ENCODE measurements at regions not wholly inside any gene's neighbourhood (a gene's known extent, or its start where the extent isn't known, plus 50 kb on each side); places are given as distances from the start of the nearest gene placed in this dataset.
"Not testable (repeated sequence)": the region's sequence is repeated elsewhere in the genome, so short reads cannot be mapped to it uniquely, and the experiment has no call there.

DNA sequence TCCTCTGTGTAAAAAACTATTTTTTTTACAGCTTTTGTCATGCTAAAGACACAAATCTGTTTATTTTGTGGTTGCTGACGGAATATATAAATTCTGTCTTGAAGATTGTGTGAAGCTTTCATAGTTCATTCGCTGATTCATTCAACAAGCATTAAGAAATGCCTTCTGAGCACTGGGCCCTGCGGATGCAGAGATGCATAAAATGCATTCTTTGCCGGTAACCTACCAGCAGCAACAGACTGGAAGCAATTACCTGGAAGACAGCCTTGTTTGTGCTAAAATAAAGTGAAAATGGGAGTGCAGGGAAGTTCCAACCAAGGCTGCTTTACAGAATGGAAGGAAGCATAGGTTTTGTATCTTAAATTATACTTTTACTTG lies 119.7 kb downstream of the PMAIP1 start:
- peak; percentile 88 for DNase-seq (ENCODE audit: low read depth, low spot score)
- in situ Hi-C loops (cut with HindIII; ENCODE audit: low sequenced_read_pairs), result no loop called here
- TF ChIP-seq, protein P1, sequence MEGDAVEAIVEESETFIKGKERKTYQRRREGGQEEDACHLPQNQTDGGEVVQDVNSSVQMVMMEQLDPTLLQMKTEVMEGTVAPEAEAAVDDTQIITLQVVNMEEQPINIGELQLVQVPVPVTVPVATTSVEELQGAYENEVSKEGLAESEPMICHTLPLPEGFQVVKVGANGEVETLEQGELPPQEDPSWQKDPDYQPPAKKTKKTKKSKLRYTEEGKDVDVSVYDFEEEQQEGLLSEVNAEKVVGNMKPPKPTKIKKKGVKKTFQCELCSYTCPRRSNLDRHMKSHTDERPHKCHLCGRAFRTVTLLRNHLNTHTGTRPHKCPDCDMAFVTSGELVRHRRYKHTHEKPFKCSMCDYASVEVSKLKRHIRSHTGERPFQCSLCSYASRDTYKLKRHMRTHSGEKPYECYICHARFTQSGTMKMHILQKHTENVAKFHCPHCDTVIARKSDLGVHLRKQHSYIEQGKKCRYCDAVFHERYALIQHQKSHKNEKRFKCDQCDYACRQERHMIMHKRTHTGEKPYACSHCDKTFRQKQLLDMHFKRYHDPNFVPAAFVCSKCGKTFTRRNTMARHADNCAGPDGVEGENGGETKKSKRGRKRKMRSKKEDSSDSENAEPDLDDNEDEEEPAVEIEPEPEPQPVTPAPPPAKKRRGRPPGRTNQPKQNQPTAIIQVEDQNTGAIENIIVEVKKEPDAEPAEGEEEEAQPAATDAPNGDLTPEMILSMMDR (IDR thresholded peaks at IDR 0.05; ENCODE audit: low read depth, low read length), result no peak

DNA sequence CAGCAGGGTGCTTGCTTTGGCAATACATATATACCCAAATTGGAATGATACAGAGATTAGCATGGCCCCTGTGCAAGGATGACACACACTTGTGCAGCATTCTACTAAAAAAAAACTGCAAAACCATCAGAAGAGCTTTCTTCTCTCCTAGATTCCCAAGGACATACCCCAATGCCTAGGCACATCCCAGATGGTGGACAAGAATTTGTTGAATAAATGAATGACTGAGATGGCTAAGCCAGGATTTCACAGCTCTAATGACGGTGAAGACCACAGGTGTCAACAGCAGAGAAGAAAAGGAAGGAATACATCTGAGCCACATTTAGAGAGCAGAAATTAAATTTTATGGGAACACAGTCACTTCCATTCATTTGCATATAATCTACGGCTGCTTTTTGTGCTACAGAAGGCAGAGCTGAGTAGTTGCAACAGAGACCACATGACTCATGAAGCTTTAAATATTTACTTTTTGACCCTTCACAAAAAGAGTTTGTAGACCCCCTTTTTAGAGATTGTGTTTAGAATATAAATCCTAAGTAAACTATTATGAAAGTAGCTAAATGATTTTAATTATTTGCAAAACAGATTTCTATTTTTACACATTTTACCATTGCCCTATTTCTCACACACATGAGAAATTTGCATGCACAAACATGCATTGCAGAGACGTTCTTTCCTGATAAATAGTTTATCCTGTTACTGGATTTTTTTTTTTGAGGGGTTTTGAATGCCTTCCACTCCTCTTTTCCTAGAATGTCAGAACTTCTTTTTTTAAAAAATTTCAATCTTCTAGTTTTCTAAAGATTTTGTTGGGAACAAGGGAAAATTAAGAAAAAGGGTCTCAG lies 119.0 kb downstream of the PMAIP1 start:
- DNase-seq (ENCODE audit: low read depth, low spot score), result peak; percentile 34
- no peak overlapping the region for H3K4me3 ChIP-seq (ENCODE audit: low read depth, low read length)
- in situ Hi-C loops (cut with HindIII; ENCODE audit: low sequenced_read_pairs), result no loop called here
- TF ChIP-seq, protein P1 (IDR thresholded peaks at IDR 0.05; ENCODE audit: low read depth, low read length), result no peak

More for the DNA sequence above, 119.7 kb downstream of the PMAIP1 start:
- no peak overlapping the region for H3K4me3 ChIP-seq (ENCODE audit: low read depth, low read length)

DNA sequence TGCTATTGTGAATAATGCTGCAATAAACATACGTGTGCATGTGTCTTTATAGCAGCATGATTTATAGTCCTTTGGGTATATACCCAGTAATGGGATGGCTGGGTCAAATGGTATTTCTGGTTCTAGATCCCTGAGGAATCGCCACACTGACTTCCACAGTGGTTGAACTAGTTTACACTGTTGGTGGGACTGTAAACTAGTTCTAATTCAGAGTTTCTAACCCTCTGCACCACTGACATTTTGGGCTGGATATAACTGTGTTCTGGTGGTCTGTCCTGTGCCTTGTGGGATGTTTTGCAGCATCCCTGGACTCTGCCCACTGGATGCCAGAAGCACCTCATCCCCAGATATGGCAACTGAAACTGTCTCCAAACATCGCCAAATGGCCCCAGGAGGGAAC lies 118.3 kb downstream of the PMAIP1 start:
- in situ Hi-C loops (cut with HindIII; ENCODE audit: low sequenced_read_pairs); DNase-seq (ENCODE audit: low read depth, low spot score); H3K4me3 ChIP-seq (ENCODE audit: low read depth, low read length): not testable (repeated sequence)

DNA sequence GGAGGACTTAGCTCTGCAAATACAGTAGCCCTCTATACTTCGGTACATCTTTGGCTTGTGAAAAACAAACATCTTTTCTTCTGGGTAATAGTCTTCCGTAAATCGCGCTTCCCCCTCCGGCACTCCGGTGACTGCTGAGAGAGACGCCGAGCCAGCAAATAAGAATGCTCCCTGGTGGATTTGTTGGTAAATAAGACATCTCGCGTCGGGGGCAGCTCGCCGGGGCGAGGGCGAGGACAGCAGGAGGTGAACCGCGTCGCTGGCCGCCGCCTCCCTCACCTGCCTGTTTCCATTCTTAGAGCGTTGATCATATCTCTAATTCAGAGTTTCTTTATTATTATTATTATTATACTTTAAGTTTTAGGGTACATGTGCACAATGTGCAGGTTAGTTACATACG lies 117.6 kb downstream of the PMAIP1 start:
- no peak overlapping the region for H3K4me3 ChIP-seq (ENCODE audit: low read depth, low read length)
- DNase-seq (ENCODE audit: low read depth, low spot score), result no peak
- in situ Hi-C loops (cut with HindIII; ENCODE audit: low sequenced_read_pairs), result no loop called here
- TF ChIP-seq, protein P1 (IDR thresholded peaks at IDR 0.05; ENCODE audit: low read depth, low read length), result no peak

DNA sequence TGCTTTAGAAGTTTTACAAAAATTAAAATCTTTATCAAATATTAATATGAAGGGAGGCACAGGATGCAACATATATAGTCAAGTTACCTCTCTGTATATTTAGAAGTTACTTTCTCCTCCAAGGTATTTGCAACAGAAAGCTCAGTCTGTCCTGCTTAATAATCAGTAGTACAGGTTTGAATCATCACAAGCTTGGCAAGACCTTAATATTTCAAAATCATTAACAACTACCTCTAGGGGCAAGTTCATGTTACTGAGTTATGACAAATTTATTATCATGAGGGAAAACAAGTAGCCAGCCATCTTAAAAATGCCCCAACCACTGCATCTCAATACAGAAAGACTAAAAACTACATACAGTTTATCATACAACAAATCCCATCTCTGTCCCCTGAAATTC lies 116.0 kb downstream of the PMAIP1 start:
- in situ Hi-C loops (cut with HindIII; ENCODE audit: low sequenced_read_pairs); DNase-seq (ENCODE audit: low read depth, low spot score); H3K4me3 ChIP-seq (ENCODE audit: low read depth, low read length): not testable (repeated sequence)

DNA sequence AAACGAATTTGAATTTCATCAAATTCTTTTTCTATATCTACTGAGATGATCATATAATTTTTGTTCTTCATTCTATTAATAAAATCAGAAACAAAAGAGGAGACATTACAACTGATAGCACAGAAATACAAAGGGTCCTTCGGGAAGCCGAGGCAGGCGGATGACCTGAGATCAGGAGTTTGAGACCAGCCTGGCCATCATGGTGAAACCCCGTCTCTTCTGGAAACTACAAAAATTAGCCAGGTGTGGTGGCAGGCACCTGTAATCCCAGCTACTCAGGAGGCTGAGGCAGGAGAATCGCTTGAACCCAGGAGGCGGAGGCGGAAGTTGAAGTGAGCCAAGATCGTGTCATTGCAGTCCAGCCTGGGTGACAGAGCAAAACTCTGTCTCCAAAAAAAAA lies 113.4 kb downstream of the PMAIP1 start:
- DNase-seq (ENCODE audit: low read depth, low spot score); in situ Hi-C loops (cut with HindIII; ENCODE audit: low sequenced_read_pairs); H3K4me3 ChIP-seq (ENCODE audit: low read depth, low read length): not testable (repeated sequence)

DNA sequence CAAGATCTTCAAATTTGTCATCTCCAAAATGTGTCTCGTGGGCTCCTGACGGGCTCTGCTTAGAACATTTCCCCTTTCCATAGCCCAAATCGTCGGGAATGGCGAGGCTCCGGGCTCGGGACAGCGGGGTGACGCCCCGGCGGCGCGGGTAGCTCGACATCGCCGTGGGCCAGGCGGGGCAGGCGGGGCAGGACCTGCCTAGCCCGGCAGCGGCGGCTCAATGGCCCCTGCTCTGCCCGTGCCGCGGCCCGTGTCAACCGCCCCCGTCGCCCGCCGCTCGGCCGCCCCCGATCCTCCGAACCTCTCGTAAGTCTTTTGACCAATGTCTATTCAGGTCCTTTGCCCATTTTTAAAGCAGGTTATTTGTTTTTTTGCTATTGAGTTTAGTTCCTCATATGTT lies 111.2 kb downstream of the PMAIP1 start:
- in situ Hi-C loops (cut with HindIII; ENCODE audit: low sequenced_read_pairs), result no loop called here
- H3K4me3 ChIP-seq (ENCODE audit: low read depth, low read length), result no peak overlapping the region
- TF ChIP-seq, protein P1 (IDR thresholded peaks at IDR 0.05; ENCODE audit: low read depth, low read length), result no peak
- DNase-seq (ENCODE audit: low read depth, low spot score), result no peak

DNA sequence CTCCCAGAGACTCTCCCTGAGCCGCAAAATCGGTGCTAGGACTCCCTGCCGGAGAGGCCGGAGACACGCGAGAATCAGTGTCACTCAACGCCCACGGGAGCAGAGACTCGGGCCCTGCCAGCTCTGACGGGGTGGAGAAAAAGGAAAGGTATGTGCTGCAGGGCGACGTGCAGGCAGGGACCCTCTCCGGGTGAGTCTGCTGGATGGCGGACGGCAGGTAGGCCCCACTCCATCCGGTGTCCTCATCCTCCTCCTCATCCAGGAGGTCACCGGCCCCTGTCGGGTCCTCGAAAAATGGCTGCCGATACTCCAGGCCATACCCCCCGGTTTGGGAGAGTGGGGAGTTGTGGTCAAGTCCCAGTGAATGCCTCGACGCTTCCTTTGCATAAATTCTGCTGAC lies 110.7 kb downstream of the PMAIP1 start:
- DNase-seq (ENCODE audit: low read depth, low spot score), result no peak
- TF ChIP-seq, protein P1 (IDR thresholded peaks at IDR 0.05; ENCODE audit: low read depth, low read length), result no peak
- no peak overlapping the region for H3K4me3 ChIP-seq (ENCODE audit: low read depth, low read length)
- in situ Hi-C loops (cut with HindIII; ENCODE audit: low sequenced_read_pairs), result no loop called here
